ENCODE measurements at regions not wholly inside any gene's neighbourhood (a gene's known extent, or its start where the extent isn't known, plus 50 kb on each side); places are given as distances from the start of the nearest gene placed in this dataset.

DNA sequence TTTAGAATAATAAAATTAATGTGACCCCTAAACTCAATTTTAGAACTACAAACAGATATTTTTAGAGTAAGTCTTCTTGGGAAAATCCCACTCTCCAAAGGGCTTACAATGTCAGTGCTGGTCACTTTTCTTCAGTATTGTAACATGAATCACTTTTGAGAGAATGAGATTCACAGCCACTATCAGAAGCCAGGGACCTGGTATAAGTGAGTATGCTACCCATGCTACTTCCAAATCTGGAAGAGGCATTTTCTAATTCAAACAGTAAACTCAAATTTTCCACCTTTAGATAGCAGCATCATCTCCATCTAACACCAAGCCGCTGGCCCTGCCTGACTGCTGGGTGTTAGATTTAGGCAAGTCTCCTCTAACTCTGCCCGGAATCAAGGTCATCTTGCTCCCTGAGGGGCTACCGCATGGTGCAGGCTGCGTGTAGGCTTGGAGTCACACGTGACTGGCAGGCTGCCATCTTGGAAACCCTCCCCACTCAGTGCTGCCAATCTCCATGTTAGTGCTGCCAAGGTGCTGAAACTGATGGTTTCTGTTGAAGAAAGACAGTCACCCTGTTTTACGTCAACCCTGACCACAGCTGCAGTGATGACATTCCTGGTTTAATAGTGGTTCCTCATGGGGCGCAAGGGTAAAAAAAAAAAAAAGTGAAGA is 882.9 kb upstream of the B3GALT2 start (continued):
- TF ChIP-seq MYC (IDR thresholded peaks at IDR 0.05; ENCODE audit: insufficient read depth, insufficient read length, insufficient replicate concordance, low read length, severe bottlenecking), result no peak
- TF ChIP-seq BMI1 (IDR thresholded peaks at IDR 0.05; ENCODE audit: borderline replicate concordance), result no peak
- TF ChIP-seq, protein P1, sequence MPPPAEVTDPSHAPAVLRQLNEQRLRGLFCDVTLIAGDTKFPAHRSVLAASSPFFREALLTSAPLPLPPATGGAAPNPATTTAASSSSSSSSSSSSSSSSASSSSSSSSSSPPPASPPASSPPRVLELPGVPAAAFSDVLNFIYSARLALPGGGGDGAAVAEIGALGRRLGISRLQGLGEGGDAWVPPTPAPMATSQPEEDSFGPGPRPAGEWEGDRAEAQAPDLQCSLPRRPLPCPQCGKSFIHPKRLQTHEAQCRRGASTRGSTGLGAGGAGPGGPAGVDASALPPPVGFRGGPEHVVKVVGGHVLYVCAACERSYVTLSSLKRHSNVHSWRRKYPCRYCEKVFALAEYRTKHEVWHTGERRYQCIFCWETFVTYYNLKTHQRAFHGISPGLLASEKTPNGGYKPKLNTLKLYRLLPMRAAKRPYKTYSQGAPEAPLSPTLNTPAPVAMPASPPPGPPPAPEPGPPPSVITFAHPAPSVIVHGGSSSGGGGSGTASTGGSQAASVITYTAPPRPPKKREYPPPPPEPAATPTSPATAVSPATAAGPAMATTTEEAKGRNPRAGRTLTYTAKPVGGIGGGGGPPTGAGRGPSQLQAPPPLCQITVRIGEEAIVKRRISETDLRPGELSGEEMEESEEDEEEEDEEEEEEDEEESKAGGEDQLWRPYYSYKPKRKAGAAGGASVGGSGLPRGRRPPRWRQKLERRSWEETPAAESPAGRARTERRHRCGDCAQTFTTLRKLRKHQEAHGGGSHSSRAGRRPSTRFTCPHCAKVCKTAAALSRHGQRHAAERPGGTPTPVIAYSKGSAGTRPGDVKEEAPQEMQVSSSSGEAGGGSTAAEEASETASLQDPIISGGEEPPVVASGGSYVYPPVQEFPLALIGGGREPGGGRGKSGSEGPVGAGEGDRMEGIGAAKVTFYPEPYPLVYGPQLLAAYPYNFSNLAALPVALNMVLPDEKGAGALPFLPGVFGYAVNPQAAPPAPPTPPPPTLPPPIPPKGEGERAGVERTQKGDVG (CRISPR knock-in tag; IDR thresholded peaks at IDR 0.05), result no peak
- no peak for TF ChIP-seq TBL1XR1 (IDR thresholded peaks at IDR 0.05; ENCODE audit: low read depth, low read length)
- TF ChIP-seq, protein P2, sequence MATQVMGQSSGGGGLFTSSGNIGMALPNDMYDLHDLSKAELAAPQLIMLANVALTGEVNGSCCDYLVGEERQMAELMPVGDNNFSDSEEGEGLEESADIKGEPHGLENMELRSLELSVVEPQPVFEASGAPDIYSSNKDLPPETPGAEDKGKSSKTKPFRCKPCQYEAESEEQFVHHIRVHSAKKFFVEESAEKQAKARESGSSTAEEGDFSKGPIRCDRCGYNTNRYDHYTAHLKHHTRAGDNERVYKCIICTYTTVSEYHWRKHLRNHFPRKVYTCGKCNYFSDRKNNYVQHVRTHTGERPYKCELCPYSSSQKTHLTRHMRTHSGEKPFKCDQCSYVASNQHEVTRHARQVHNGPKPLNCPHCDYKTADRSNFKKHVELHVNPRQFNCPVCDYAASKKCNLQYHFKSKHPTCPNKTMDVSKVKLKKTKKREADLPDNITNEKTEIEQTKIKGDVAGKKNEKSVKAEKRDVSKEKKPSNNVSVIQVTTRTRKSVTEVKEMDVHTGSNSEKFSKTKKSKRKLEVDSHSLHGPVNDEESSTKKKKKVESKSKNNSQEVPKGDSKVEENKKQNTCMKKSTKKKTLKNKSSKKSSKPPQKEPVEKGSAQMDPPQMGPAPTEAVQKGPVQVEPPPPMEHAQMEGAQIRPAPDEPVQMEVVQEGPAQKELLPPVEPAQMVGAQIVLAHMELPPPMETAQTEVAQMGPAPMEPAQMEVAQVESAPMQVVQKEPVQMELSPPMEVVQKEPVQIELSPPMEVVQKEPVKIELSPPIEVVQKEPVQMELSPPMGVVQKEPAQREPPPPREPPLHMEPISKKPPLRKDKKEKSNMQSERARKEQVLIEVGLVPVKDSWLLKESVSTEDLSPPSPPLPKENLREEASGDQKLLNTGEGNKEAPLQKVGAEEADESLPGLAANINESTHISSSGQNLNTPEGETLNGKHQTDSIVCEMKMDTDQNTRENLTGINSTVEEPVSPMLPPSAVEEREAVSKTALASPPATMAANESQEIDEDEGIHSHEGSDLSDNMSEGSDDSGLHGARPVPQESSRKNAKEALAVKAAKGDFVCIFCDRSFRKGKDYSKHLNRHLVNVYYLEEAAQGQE (IDR thresholded peaks at IDR 0.05; ENCODE audit: low read depth, low read length), result no peak
- TF ChIP-seq, protein P3, sequence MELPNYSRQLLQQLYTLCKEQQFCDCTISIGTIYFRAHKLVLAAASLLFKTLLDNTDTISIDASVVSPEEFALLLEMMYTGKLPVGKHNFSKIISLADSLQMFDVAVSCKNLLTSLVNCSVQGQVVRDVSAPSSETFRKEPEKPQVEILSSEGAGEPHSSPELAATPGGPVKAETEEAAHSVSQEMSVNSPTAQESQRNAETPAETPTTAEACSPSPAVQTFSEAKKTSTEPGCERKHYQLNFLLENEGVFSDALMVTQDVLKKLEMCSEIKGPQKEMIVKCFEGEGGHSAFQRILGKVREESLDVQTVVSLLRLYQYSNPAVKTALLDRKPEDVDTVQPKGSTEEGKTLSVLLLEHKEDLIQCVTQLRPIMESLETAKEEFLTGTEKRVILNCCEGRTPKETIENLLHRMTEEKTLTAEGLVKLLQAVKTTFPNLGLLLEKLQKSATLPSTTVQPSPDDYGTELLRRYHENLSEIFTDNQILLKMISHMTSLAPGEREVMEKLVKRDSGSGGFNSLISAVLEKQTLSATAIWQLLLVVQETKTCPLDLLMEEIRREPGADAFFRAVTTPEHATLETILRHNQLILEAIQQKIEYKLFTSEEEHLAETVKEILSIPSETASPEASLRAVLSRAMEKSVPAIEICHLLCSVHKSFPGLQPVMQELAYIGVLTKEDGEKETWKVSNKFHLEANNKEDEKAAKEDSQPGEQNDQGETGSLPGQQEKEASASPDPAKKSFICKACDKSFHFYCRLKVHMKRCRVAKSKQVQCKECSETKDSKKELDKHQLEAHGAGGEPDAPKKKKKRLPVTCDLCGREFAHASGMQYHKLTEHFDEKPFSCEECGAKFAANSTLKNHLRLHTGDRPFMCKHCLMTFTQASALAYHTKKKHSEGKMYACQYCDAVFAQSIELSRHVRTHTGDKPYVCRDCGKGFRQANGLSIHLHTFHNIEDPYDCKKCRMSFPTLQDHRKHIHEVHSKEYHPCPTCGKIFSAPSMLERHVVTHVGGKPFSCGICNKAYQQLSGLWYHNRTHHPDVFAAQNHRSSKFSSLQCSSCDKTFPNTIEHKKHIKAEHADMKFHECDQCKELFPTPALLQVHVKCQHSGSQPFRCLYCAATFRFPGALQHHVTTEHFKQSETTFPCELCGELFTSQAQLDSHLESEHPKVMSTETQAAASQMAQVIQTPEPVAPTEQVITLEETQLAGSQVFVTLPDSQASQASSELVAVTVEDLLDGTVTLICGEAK (IDR thresholded peaks at IDR 0.05; ENCODE audit: borderline replicate concordance), result no peak
